OCI-LY1 (cell line): ENCODE measurements at regions not wholly inside any gene's neighbourhood (a gene's known extent, or its start where the extent isn't known, plus 50 kb on each side); places are given as distances from the start of the nearest gene placed in this dataset.

Experiments used
- H2AFZ ChIP-seq: fragments of 200-600 bp; sonication (generic), shearing (Covaris generic); 2 replicates; pipeline ENCODE4 v1.6.0; 2014; ENCODE audit warnings: antibody characterized with exemption, mild to moderate bottlenecking, low read length
- H3F3A ChIP-seq: fragments of 200-600 bp; sonication (generic), shearing (Covaris generic); 2 replicates; pipeline ENCODE4 v1.6.0; 2014; ENCODE audit warnings: mild to moderate bottlenecking, antibody characterized with exemption, low read length, moderate library complexity; ENCODE audit not compliant: insufficient read depth
- H3K27ac ChIP-seq: fragments of 200-600 bp; sonication (generic); 2 replicates; pipeline ENCODE4 v1.5.1; 2014; ENCODE audit warnings: low read length, mixed run types, mild to moderate bottlenecking, low read depth; ENCODE audit not compliant: poor library complexity, severe bottlenecking
- H3K27me3 ChIP-seq: fragments of 200-600 bp; sonication (generic); 2 replicates; pipeline ENCODE4 v1.6.0; 2014; ENCODE audit warnings: antibody characterized with exemption, mild to moderate bottlenecking, low read length, moderate library complexity; ENCODE audit not compliant: insufficient read depth
- H3K36me3 ChIP-seq: fragments of 200-600 bp; sonication (generic); 2 replicates; pipeline ENCODE4 v1.6.1; 2014; ENCODE audit warnings: mild to moderate bottlenecking, antibody characterized with exemption, low read length, moderate library complexity, mixed read lengths; ENCODE audit not compliant: insufficient read depth
- H3K4me1 ChIP-seq: fragments of 200-600 bp; sonication (generic); 2 replicates; pipeline ENCODE4 v1.5.1; 2014; ENCODE audit warnings: mild to moderate bottlenecking, low read length, moderate library complexity; ENCODE audit not compliant: insufficient read depth, severe bottlenecking
- H3K4me2 ChIP-seq: fragments of 200-600 bp; sonication (generic), shearing (Covaris generic); 2 replicates; pipeline ENCODE4 v1.6.1; 2014; ENCODE audit warnings: low read length
- H3K4me3 ChIP-seq: fragments of 200-600 bp; sonication (generic); 2 replicates; pipeline ENCODE4 v1.5.1; 2014; ENCODE audit warnings: low read length, low read depth, mild to moderate bottlenecking, mixed read lengths; ENCODE audit not compliant: poor library complexity, severe bottlenecking
- H3K79me2 ChIP-seq: fragments of 200-600 bp; shearing (Covaris generic); 2 replicates; pipeline ENCODE4 v1.6.1; 2016; ENCODE audit warnings: mixed run types, low read length, mixed read lengths; ENCODE audit not compliant: insufficient read depth
- H3K9ac ChIP-seq: fragments of 200-600 bp; sonication (generic), shearing (Covaris generic); 2 replicates; pipeline ENCODE4 v1.6.1; 2014; ENCODE audit warnings: mild to moderate bottlenecking, low read length, mixed read lengths
- H3K9me2 ChIP-seq: fragments of 200-600 bp; sonication (generic), shearing (Covaris generic); 2 replicates; pipeline ENCODE4 v1.6.1; 2014; ENCODE audit warnings: low read depth, mild to moderate bottlenecking, low read length, mixed read lengths
- H3K9me3 ChIP-seq: fragments of 200-600 bp; shearing (Covaris generic); 2 replicates; pipeline ENCODE4 v1.6.1; 2014; ENCODE audit warnings: low read length, mixed read lengths
- H4K20me1 ChIP-seq: fragments of 200-600 bp; sonication (generic), shearing (Covaris generic); 2 replicates; pipeline ENCODE4 v1.6.0; 2016; ENCODE audit warnings: mild to moderate bottlenecking, low read length; ENCODE audit not compliant: insufficient read depth
- EZH2 ChIP-seq: fragments of 200-600 bp; sonication (generic), shearing (Covaris generic); IDR thresholded peaks from 2 replicates; pipeline ENCODE4 v1.8.0; 2017; ENCODE audit warnings: borderline replicate concordance, mixed run types, mild to moderate bottlenecking, antibody characterized with exemption, low read length, moderate library complexity, mixed read lengths
- TF ChIP-seq, protein P1 (sequence below): fragments of 200-600 bp; sonication (generic), shearing (Covaris generic); IDR thresholded peaks from 2 replicates; pipeline ENCODE4 v1.5.1; 2017; ENCODE audit warnings: mild to moderate bottlenecking, antibody characterized with exemption, low read length, moderate library complexity, mixed read lengths

DNA sequence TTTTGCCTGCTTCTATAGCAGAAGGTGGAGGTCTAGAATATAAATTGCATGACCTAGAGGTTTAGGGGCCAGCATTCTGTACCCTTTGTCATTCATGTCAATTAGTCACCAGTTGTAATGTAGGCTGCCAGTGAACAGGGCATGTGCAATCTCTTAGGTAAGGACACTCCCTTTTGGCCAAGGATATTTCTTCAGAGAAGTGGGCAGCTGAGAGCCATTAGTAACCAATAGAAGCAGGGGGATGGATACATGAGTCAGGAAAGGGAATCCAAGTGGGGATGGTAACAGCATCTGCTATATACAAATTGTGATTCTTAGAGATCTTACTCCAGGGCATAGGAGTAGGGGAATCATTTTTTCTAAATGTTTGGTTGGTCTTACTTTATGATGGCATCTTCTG is 494.2 kb upstream of the JAG1 start:
- Histone ChIP-seq H3K4me3 (no peak overlapping the region), H3K36me3 (no peaks in the 10 kb centered on the region), H3K4me2 (no peak overlapping the region), H3K9me2 (no peaks in the 10 kb centered on the region), H3K9ac (no peak overlapping the region), H3K27me3 (no peaks in the 10 kb centered on the region), H4K20me1 (no peaks in the 10 kb centered on the region), H3K4me1 (no peaks in the 10 kb centered on the region), H3K79me2 (no peaks in the 10 kb centered on the region), H3K27ac (no peak overlapping the region), H2AFZ (no peak overlapping the region), H3F3A (no peaks in the 10 kb centered on the region), H3K9me3 (no peaks in the 10 kb centered on the region)
- no peak for TF ChIP-seq EZH2
- TF ChIP-seq, protein P1, sequence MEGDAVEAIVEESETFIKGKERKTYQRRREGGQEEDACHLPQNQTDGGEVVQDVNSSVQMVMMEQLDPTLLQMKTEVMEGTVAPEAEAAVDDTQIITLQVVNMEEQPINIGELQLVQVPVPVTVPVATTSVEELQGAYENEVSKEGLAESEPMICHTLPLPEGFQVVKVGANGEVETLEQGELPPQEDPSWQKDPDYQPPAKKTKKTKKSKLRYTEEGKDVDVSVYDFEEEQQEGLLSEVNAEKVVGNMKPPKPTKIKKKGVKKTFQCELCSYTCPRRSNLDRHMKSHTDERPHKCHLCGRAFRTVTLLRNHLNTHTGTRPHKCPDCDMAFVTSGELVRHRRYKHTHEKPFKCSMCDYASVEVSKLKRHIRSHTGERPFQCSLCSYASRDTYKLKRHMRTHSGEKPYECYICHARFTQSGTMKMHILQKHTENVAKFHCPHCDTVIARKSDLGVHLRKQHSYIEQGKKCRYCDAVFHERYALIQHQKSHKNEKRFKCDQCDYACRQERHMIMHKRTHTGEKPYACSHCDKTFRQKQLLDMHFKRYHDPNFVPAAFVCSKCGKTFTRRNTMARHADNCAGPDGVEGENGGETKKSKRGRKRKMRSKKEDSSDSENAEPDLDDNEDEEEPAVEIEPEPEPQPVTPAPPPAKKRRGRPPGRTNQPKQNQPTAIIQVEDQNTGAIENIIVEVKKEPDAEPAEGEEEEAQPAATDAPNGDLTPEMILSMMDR = no peak

DNA sequence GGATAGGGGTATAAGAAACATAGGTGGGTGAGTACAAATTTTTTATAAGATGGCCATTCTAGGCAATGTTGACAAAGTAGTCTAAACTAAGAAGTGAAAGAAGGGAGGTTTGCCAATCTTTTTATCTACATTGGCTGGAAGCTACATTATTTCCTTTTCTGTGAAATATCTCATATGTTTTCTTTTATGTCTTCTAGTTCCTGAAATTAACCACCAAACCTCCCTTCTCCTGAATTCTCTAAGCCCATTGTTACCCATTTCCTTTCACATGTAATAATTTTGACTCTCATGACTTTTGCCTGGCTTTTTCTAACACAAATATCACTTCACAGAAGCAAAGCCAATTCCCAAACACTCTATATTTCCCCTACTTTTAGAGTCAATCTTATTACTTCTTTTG is 496.2 kb upstream of the JAG1 start:
- Histone ChIP-seq H3K4me1 (no peaks in the 10 kb centered on the region), H3K9me3 (no peaks in the 10 kb centered on the region), H2AFZ (no peak overlapping the region), H3K4me3 (no peak overlapping the region), H3K9ac (no peak overlapping the region), H3K36me3 (no peaks in the 10 kb centered on the region), H4K20me1 (no peaks in the 10 kb centered on the region), H3F3A (no peaks in the 10 kb centered on the region), H3K27ac (no peak overlapping the region), H3K79me2 (no peaks in the 10 kb centered on the region), H3K27me3 (no peaks in the 10 kb centered on the region), H3K4me2 (no peak overlapping the region), H3K9me2 (no peaks in the 10 kb centered on the region)
- no peak for TF ChIP-seq EZH2
- TF ChIP-seq, protein P1 = no peak

DNA sequence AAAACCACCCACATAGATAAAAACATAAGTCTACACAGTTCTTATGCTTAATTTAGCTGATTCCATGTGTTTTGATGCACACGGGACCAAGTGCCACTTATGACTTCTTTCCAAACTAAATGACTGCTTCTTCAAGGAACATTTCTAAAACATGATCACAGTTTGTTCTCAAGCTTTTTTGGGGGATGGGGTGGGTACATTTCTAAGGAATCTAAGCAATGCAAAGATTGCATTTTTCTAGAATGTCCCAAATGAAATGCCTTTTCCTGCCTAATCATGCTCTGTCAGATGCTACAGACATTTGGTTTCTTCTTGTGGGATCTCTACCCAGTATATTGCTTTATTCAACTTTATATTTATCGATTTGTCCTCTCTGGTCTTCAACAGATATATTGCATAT is 496.8 kb upstream of the JAG1 start:
- Histone ChIP-seq H3K4me1 (no peaks in the 10 kb centered on the region), H3K36me3 (no peaks in the 10 kb centered on the region), H3F3A (no peaks in the 10 kb centered on the region), H3K9ac (no peak overlapping the region), H3K27me3 (no peaks in the 10 kb centered on the region), H4K20me1 (no peaks in the 10 kb centered on the region), H3K79me2 (no peaks in the 10 kb centered on the region), H3K4me2 (no peak overlapping the region), H3K27ac (no peak overlapping the region), H3K9me3 (no peaks in the 10 kb centered on the region), H2AFZ (no peak overlapping the region), H3K9me2 (no peaks in the 10 kb centered on the region), H3K4me3 (no peak overlapping the region)
- TF ChIP-seq EZH2 = no peak
- TF ChIP-seq, protein P1 = no peak
